DND-41 (cell line): ENCODE measurements at regions not wholly inside any gene's neighbourhood (a gene's known extent, or its start where the extent isn't known, plus 50 kb on each side); places are given as distances from the start of the nearest gene placed in this dataset.
A peak's percentile ranks its signal among the peaks of the same experiment; 100 is the strongest.

Source experiments
- ATAC-seq: fragments of 200-7000 bp; cut with Tn5 transposase; 3 replicates; pipeline ENCODE4 v1.9.1; 2021; ENCODE audit warnings: low read depth; ENCODE audit not compliant: insufficient read depth
- DNase-seq: peaks from one replicate; pipeline ENCODE4 v3.0.0-alpha.2; 2020
- H2AFZ ChIP-seq: 2 replicates; pipeline ENCODE4 v1.6.0; 2012; ENCODE audit warnings: low read depth, low read length
- H3K27ac ChIP-seq: 2 replicates; pipeline ENCODE4 v1.5.1; 2012; ENCODE audit warnings: low read length, inconsistent platforms
- H3K27me3 ChIP-seq: fragments of 200-600 bp; sonication (generic); 2 replicates; pipeline ENCODE4 v1.6.0; 2012; ENCODE audit warnings: low read length, mild to moderate bottlenecking, inconsistent platforms; ENCODE audit not compliant: insufficient read depth, poor library complexity
- H3K36me3 ChIP-seq: 2 replicates; pipeline ENCODE4 v1.5.1; 2012; ENCODE audit warnings: low read length, inconsistent platforms; ENCODE audit not compliant: insufficient read depth
- H3K4me1 ChIP-seq: 2 replicates; pipeline ENCODE4 v1.5.1; 2012; ENCODE audit warnings: mild to moderate bottlenecking, low read length; ENCODE audit not compliant: insufficient read depth
- H3K4me2 ChIP-seq: 2 replicates; pipeline ENCODE4 v1.6.0; 2012; ENCODE audit warnings: mild to moderate bottlenecking, moderate library complexity, low read length, inconsistent platforms; ENCODE audit not compliant: insufficient read depth
- H3K4me3 ChIP-seq, 2 experiments: fragments of 200-600 bp in 1 of 2; shearing (Covaris generic) in 1 of 2; 2 replicates each; pipeline ENCODE4 v1.5.1; 2012 to 2016; ENCODE audit warnings: inconsistent platforms in 2 of 2, low read length in 2 of 2, mild to moderate bottlenecking in 2 of 2, low read depth in 1 of 2, moderate library complexity in 1 of 2
- H3K79me2 ChIP-seq: 2 replicates; pipeline ENCODE4 v1.6.0; 2012; ENCODE audit warnings: low read length, inconsistent platforms; ENCODE audit not compliant: insufficient read depth
- H3K9ac ChIP-seq: 2 replicates; pipeline ENCODE4 v1.6.0; 2012; ENCODE audit warnings: low read depth, mild to moderate bottlenecking, inconsistent platforms, low read length, moderate library complexity
- H3K9me3 ChIP-seq: 2 replicates; pipeline ENCODE4 v1.5.1; 2012; ENCODE audit warnings: low read length, moderate library complexity, mild to moderate bottlenecking, inconsistent platforms; ENCODE audit not compliant: insufficient read depth, severe bottlenecking
- H4K20me1 ChIP-seq: 2 replicates; pipeline ENCODE4 v1.6.0; 2012; ENCODE audit warnings: low read length; ENCODE audit not compliant: insufficient read depth
- EZH2 ChIP-seq: IDR thresholded peaks from 3 replicates; pipeline ENCODE4 v1.6.1; 2012; ENCODE audit warnings: borderline replicate concordance, low read depth, mild to moderate bottlenecking, moderate library complexity, low read length, inconsistent platforms; ENCODE audit not compliant: severe bottlenecking
- TF ChIP-seq, protein P1 (sequence below): IDR thresholded peaks from 2 replicates; pipeline ENCODE4 v1.5.1; 2012; ENCODE audit warnings: borderline replicate concordance, low read length, moderate library complexity, mild to moderate bottlenecking; ENCODE audit not compliant: poor library complexity, severe bottlenecking; ENCODE audit errors: extremely low read depth

DNA sequence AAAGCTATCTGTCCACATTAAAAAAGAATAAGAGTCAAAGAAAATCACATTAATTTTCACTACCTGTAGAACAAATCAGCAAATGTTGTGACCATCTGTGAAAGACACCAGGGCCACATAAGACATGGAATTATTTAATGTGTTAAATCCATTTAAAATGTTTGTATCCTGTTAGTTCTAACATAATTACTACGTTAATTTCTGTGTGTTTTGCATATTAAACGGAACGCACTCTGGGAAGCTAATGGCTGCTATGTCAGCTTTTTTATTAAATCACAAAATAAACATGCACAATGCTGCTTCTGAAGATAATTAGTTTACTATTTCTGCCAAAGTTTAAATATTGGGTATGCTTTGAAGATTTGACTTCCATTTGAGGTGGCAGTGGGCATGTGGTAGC lies 1061.2 kb downstream of the CDH11 start:
- no peak overlapping the region for H3K27ac ChIP-seq
- DNase-seq (no peak), ATAC-seq (no peak)
- H4K20me1 ChIP-seq = no peaks in the 10 kb centered on the region
- H3K9ac ChIP-seq = no peak overlapping the region
- H3K27me3 ChIP-seq = no peaks in the 10 kb centered on the region
- H3K9me3 ChIP-seq = no peaks in the 10 kb centered on the region
- H2AFZ ChIP-seq = no peak overlapping the region
- H3K79me2 ChIP-seq = no peaks in the 10 kb centered on the region
- H3K36me3 ChIP-seq = no peaks in the 10 kb centered on the region
- no peak overlapping the region for H3K4me3 ChIP-seq
- H3K4me2 ChIP-seq = no peak overlapping the region
- no peak for TF ChIP-seq EZH2
- TF ChIP-seq, protein P1, sequence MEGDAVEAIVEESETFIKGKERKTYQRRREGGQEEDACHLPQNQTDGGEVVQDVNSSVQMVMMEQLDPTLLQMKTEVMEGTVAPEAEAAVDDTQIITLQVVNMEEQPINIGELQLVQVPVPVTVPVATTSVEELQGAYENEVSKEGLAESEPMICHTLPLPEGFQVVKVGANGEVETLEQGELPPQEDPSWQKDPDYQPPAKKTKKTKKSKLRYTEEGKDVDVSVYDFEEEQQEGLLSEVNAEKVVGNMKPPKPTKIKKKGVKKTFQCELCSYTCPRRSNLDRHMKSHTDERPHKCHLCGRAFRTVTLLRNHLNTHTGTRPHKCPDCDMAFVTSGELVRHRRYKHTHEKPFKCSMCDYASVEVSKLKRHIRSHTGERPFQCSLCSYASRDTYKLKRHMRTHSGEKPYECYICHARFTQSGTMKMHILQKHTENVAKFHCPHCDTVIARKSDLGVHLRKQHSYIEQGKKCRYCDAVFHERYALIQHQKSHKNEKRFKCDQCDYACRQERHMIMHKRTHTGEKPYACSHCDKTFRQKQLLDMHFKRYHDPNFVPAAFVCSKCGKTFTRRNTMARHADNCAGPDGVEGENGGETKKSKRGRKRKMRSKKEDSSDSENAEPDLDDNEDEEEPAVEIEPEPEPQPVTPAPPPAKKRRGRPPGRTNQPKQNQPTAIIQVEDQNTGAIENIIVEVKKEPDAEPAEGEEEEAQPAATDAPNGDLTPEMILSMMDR = no peak
- no peaks in the 10 kb centered on the region for H3K4me1 ChIP-seq

DNA sequence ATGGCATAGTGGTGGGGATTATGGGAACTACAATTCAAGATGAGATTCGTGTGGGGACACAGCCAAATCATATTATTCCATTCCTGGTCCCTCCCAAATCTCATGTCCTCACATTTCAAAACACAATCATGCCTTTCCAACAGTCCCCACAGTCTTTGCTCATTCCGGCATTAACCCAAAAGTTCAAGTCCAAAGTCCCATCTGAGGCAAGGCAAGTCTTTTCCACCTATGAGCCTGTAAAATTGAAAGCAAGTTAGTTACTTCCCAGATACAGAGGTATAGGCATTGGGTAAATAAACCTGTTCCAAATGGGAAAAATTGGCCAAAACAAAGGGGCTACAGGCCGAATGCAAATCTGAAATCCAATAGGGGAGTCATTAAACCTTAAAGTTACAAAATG lies 1063.2 kb downstream of the CDH11 start:
- DNase-seq (no peak), ATAC-seq (no peak)
- Histone ChIP-seq H3K4me1 (no peaks in the 10 kb centered on the region), H3K4me2 (no peak overlapping the region), H3K4me3 (no peak overlapping the region), H3K79me2 (no peaks in the 10 kb centered on the region), H2AFZ (no peak overlapping the region), H4K20me1 (no peaks in the 10 kb centered on the region), H3K9ac (no peak overlapping the region), H3K9me3 (no peaks in the 10 kb centered on the region), H3K27ac (no peak overlapping the region), H3K27me3 (no peaks in the 10 kb centered on the region), H3K36me3 (no peaks in the 10 kb centered on the region)
- no peak for TF ChIP-seq EZH2
- TF ChIP-seq, protein P1 = no peak

DNA sequence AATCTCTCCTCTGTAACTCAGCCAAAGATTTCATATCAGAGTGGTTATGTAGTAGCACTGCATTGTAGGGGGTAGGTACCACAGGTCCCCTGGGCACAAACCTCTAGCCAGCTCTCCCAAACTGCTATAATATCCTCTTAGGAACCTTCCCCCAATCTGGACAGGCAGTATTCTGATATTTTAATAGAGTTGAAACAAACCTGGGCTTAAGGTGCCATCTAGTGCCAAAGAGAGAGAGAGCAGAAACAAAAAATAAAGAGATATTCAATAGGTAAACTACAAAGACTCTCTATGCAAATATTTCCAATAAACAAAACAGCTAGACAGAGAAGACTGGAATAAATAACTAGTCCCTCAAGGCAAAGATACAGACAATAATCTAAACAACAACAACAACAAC lies 1070.0 kb downstream of the CDH11 start:
- ATAC-seq (no peak), DNase-seq (no peak)
- Histone ChIP-seq H3K36me3 (no peaks in the 10 kb centered on the region), H2AFZ (no peak overlapping the region), H3K27me3 (no peaks in the 10 kb centered on the region), H3K4me2 (no peak overlapping the region), H3K27ac (no peak overlapping the region), H3K79me2 (no peaks in the 10 kb centered on the region), H3K4me3 (no peak overlapping the region), H3K4me1 (no peaks in the 10 kb centered on the region), H3K9ac (no peak overlapping the region), H4K20me1 (no peaks in the 10 kb centered on the region), H3K9me3 (no peaks in the 10 kb centered on the region)
- TF ChIP-seq EZH2 = no peak
- TF ChIP-seq, protein P1 = peak; percentile 28

DNA sequence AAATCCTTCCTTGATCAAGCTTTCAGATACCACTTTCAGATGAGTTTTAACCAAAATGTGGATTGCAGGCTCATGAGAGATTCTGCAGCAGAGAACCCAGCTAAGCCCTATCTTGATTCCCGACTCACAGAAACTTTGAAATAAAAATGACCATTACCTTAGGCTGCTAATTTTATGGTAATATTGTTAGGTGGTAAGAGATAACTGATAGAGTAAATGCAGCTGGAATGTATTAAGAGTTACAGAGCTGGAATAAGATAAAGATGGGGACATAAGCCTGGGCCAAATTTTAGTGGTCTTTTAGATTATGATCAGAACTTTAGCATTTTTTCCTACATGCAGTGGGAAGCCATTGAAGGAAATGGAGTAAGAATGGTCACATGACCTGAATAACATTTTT lies 1074.0 kb downstream of the CDH11 start:
- Histone ChIP-seq H3K4me2 (no peak overlapping the region), H3K27me3 (no peaks in the 10 kb centered on the region), H3K9ac (no peak overlapping the region), H3K4me3 (no peak overlapping the region), H2AFZ (no peak overlapping the region), H3K9me3 (no peaks in the 10 kb centered on the region), H3K4me1 (no peaks in the 10 kb centered on the region), H3K27ac (no peak overlapping the region), H3K79me2 (no peaks in the 10 kb centered on the region), H4K20me1 (no peaks in the 10 kb centered on the region), H3K36me3 (no peaks in the 10 kb centered on the region)
- DNase-seq = no peak
- no peak for ATAC-seq
- TF ChIP-seq, protein P1 = no peak
- TF ChIP-seq EZH2 = no peak
